GM12864 (cell line): ENCODE measurements at regions not wholly inside any gene's neighbourhood (a gene's known extent, or its start where the extent isn't known, plus 50 kb on each side); places are given as distances from the start of the nearest gene placed in this dataset.
A peak's percentile ranks its signal among the peaks of the same experiment; 100 is the strongest.
"Not testable (repeated sequence)": the region's sequence is repeated elsewhere in the genome, so short reads cannot be mapped to it uniquely, and the experiment has no call there.

ENCODE experiments used
- DNase-seq: peaks from one replicate; pipeline ENCODE4 v3.0.0-alpha.2; 2011; ENCODE audit warnings: low read depth
- H3K4me3 ChIP-seq: 2 replicates; pipeline ENCODE4 v1.5.1; 2011; ENCODE audit warnings: mild to moderate bottlenecking, low read depth, low read length, control low read depth
- CTCF ChIP-seq: IDR thresholded peaks from 2 replicates; pipeline ENCODE4 v1.5.1; 2011; ENCODE audit warnings: low read depth, mild to moderate bottlenecking, moderate library complexity, low read length, control low read depth, inconsistent platforms; ENCODE audit errors: missing control alignments

GRCh38 chr10:33012306-33012705, 54.3 kb upstream of the ITGB1 start:
- no peak for DNase-seq
- TF ChIP-seq CTCF, result no peak
- H3K4me3 ChIP-seq, result no peak overlapping the region

GRCh38 chr10:33010132-33011037, 52.4 kb upstream of the ITGB1 start:
- no peak for TF ChIP-seq CTCF
- H3K4me3 ChIP-seq, result no peak overlapping the region
- DNase-seq, result no peak

- TF ChIP-seq CTCF, result no peak
- no peak for DNase-seq
These were observed 51.5 kb upstream of the ITGB1 start for GRCh38 chr10:33009244-33010131.

GRCh38 chr10:33008499-33009243, 50.6 kb upstream of the ITGB1 start:
- peak; percentile 39 for DNase-seq
- peak; percentile 99 for TF ChIP-seq CTCF
- H3K4me3 ChIP-seq, result peak overlapping the region; percentile 26; the same call in 1 of the 2 replicates

More at GRCh38 chr10:33009244-33010131, 51.5 kb upstream of the ITGB1 start:
- H3K4me3 ChIP-seq, result no peak overlapping the region

GRCh38 chr10:33007731-33008381, 49.8 kb upstream of the ITGB1 start:
- H3K4me3 ChIP-seq, DNase-seq: not testable (repeated sequence)
